GM12878 (cell line): ENCODE measurements at regions not wholly inside any gene's neighbourhood (a gene's known extent, or its start where the extent isn't known, plus 50 kb on each side); places are given as distances from the start of the nearest gene placed in this dataset.

Experiments used
- ATAC-seq: fragments of 200-7000 bp; cut with Tn5 transposase; 3 replicates; pipeline ENCODE4 v1.9.1; 2020; ENCODE audit warnings: mild to moderate bottlenecking, moderate library complexity
- BruUV-seq: library from RNA; stranded (reverse); fragments of 400-500 nt; replicated peaks from 2 replicates; lab custom pipeline; 2021; lab: Mats Ljungman, UMichigan
- CTCF ChIA-PET: fragments of 300-600 bp; sonication (Branson Sonifier 250); formaldehyde crosslinking; extraction: SDS; loops from one replicate; lab custom pipeline; 2021; ENCODE audit warnings: inconsistent platforms; lab: Yijun Ruan, JAX
- POLR2A ChIA-PET: fragments of 350-600 bp; formaldehyde crosslinking; extraction: SDS; loops from one replicate; lab custom pipeline; 2021; ENCODE audit warnings: inconsistent platforms; lab: Charles Lee
- RAD21 ChIA-PET: fragments of 300-600 bp; sonication (Branson Sonifier 250); formaldehyde crosslinking; loops from one replicate; lab custom pipeline; 2023; ENCODE audit warnings: antibody characterized with exemption; ENCODE audit not compliant: unreplicated experiment; lab: Charles Lee
- SMC1A ChIA-PET: fragments of 300-600 bp; sonication (Branson Sonifier 250); formaldehyde crosslinking; loops from one replicate; lab custom pipeline; 2023; ENCODE audit not compliant: unreplicated experiment, uncharacterized antibody; lab: Charles Lee
- DNase-seq: peaks from one replicate; pipeline ENCODE4 v3.0.0-alpha.2; 2011; ENCODE audit warnings: low read depth, low spot score
- FAIRE-seq: peaks from 3 replicates; lab custom pipeline; 2011; peaks lifted over from hg19 to GRCh38; lab: Jason Lieb, UNC
- H2AFZ ChIP-seq: 2 replicates; pipeline ENCODE4 v1.6.0; 2011; ENCODE audit warnings: low read depth, low read length, control low read depth; ENCODE audit not compliant: control insufficient read depth
- H3K27ac ChIP-seq: 2 replicates; pipeline ENCODE4 v1.5.1; 2011; ENCODE audit warnings: control low read depth; ENCODE audit not compliant: control insufficient read depth, insufficient read depth
- H3K27me3 ChIP-seq, 2 experiments: replicated peaks in 1 of 2; 2 replicates each; pipeline versions ENCODE4 v1.6.0 to v1.6.1; 2011; ENCODE audit warnings: low read length in 1 of 2; ENCODE audit not compliant: control insufficient read depth in 2 of 2, insufficient read depth in 2 of 2
- H3K36me3 ChIP-seq, 2 experiments: 2 replicates each; pipeline ENCODE4 v1.5.1; 2011; ENCODE audit warnings: low read length in 1 of 2; ENCODE audit not compliant: control insufficient read depth in 2 of 2, insufficient read depth in 2 of 2
- H3K4me1 ChIP-seq: 2 replicates; pipeline ENCODE4 v1.6.1; 2011; ENCODE audit warnings: mild to moderate bottlenecking, low read length, moderate library complexity, mixed read lengths; ENCODE audit not compliant: control insufficient read depth, insufficient read depth
- H3K4me2 ChIP-seq: 2 replicates; pipeline ENCODE4 v1.6.0; 2011; ENCODE audit warnings: control low read depth; ENCODE audit not compliant: control insufficient read depth, insufficient read depth
- H3K4me3 ChIP-seq: fragments of 200-600 bp; sonication (generic); 2 replicates; pipeline ENCODE4 v1.5.1; 2016
- H3K79me2 ChIP-seq: 2 replicates; pipeline ENCODE4 v1.6.0; 2011; ENCODE audit warnings: low read length; ENCODE audit not compliant: control insufficient read depth, insufficient read depth
- H3K9ac ChIP-seq: 2 replicates; pipeline ENCODE4 v1.8.0; 2011; ENCODE audit warnings: low read length, control low read depth, mixed read lengths; ENCODE audit not compliant: control insufficient read depth, insufficient read depth
- H3K9me3 ChIP-seq: replicated peaks from 3 replicates; pipeline ENCODE4 v1.5.1; 2011; ENCODE audit warnings: mild to moderate bottlenecking, low read length; ENCODE audit not compliant: control insufficient read depth, insufficient read depth
- H4K20me1 ChIP-seq: 2 replicates; pipeline ENCODE4 v1.6.0; 2011; ENCODE audit not compliant: control insufficient read depth, insufficient read depth
- ESRRA ChIP-seq: IDR thresholded peaks from 2 replicates; pipeline ENCODE4 v1.6.1; 2012; ENCODE audit warnings: mild to moderate bottlenecking, low read length, improper control_type of control experiment
- GABPA ChIP-seq: IDR thresholded peaks from 2 replicates; pipeline ENCODE4 v1.6.1; 2014; ENCODE audit warnings: antibody characterized with exemption, low read depth, mild to moderate bottlenecking, inconsistent platforms
- MYB ChIP-seq: fragments of 150-350 bp; IDR thresholded peaks from 2 replicates; pipeline ENCODE4 v1.6.1; 2014; ENCODE audit warnings: mild to moderate bottlenecking, low read depth, low read length, borderline replicate concordance
- NBN ChIP-seq: fragments of 450-650 bp; IDR thresholded peaks from 2 replicates; pipeline ENCODE4 v1.6.1; 2016
- NFYB ChIP-seq: IDR thresholded peaks from 2 replicates; pipeline ENCODE4 v1.6.1; 2011; ENCODE audit warnings: low read depth, mild to moderate bottlenecking, low read length, improper control_type of control experiment, moderate library complexity; ENCODE audit not compliant: insufficient read depth
- PAX8 ChIP-seq: fragments of 450-650 bp; IDR thresholded peaks from 2 replicates; pipeline ENCODE4 v1.6.1; 2017; ENCODE audit warnings: mild to moderate bottlenecking, moderate library complexity
- POLR2A ChIP-seq: IDR thresholded peaks from 2 replicates; pipeline ENCODE4 v1.6.1; 2011; ENCODE audit warnings: low read depth, mild to moderate bottlenecking, low read length
- RUNX3 ChIP-seq: IDR thresholded peaks from 2 replicates; pipeline ENCODE4 v1.6.1; 2012; ENCODE audit warnings: low read length, inconsistent platforms
- SRF ChIP-seq, 2 experiments: IDR thresholded peaks; 2 replicates each; pipeline ENCODE4 v1.6.1; 2011; ENCODE audit warnings: low read depth in 2 of 2, low read length in 2 of 2, mild to moderate bottlenecking in 1 of 2, moderate library complexity in 1 of 2
- TCF12 ChIP-seq: IDR thresholded peaks from 2 replicates; pipeline ENCODE4 v1.6.1; 2011; ENCODE audit warnings: low read depth, mild to moderate bottlenecking, low read length
- ZBED1 ChIP-seq: IDR thresholded peaks from 2 replicates; pipeline ENCODE4 v1.6.1; 2016; ENCODE audit warnings: borderline replicate concordance
- ZNF274 ChIP-seq: IDR thresholded peaks from one replicate; pipeline ENCODE4 v1.8.0; 2011; ENCODE audit not compliant: insufficient read length, insufficient read depth
- WGBS: methylation state at CpG from one replicate; pipeline ENCODE4 v1.1.6; 2016; ENCODE audit warnings: low lambda C conversion rate; ENCODE audit not compliant: insufficient replicate concordance, insufficient coverage; ENCODE audit errors: missing lambda C conversion rate; 5-methylcytosine and 5-hydroxymethylcytosine counted together
- in situ Hi-C: fragments of 300-500 bp; cut with MboI; formaldehyde crosslinking; loops from 9 replicates; pipeline ENCODE4 v1.14.3; 2018; ENCODE audit warnings: mixed read lengths
- intact Hi-C: fragments of 100-400 bp; cut with micrococcal nuclease; formaldehyde crosslinking; loops from one replicate; pipeline ENCODE4 v1.14.2; 2022; ENCODE audit not compliant: unreplicated experiment
- TF ChIP-seq, protein P1 (sequence below): IDR thresholded peaks from 2 replicates; pipeline ENCODE4 v1.6.1; 2012; ENCODE audit warnings: low read depth, low read length, improper control_type of control experiment
- TF ChIP-seq, protein P2 (sequence below): fragments of 450-650 bp; IDR thresholded peaks from 2 replicates; pipeline ENCODE4 v1.6.1; 2017; ENCODE audit warnings: low read depth, mild to moderate bottlenecking, moderate library complexity
- TF ChIP-seq, protein P3 (sequence below): fragments of 150-350 bp; IDR thresholded peaks from 2 replicates; pipeline ENCODE4 v1.6.1; 2016; ENCODE audit warnings: low read depth, low read length
- TF ChIP-seq, protein P4 (sequence below): fragments of 450-650 bp; IDR thresholded peaks from 2 replicates; pipeline ENCODE4 v1.6.1; 2017; ENCODE audit warnings: antibody characterized with exemption, mild to moderate bottlenecking, moderate library complexity

DNA sequence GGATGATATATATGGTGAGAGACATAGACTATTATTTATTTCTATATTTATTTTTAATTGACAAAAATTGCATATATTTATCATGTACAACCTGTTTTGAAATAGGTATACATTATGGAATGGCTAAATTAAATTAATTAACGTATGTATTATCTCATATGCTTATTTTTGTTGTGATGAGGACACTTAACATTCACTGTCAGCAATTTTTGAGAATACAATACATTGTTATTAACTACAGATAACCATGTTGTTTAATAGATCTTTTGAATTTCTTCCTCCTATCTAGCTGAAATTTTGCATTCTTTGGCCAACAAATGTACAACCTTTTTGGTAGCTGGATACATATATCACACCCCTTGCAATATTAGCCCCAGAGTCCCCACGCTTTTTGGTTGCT is 110.7 kb upstream of the CITED2 start:
- no peak overlapping the region for H3K4me2 ChIP-seq
- WGBS, result 50% methylated on average over 2 of the region's 2 CpGs
- no peaks in the 10 kb centered on the region for H3K27me3 ChIP-seq
- in situ Hi-C loops, result no loop called here
- intact Hi-C loops, result no loop called here
- ChIA-PET CTCF (interaction anchor here (0.9 kb wide), 1 partner anchor 25 kb away, joined by 3 read pairs; no protein-coding TSS in a partner anchor), POLR2A (no interaction called here), RAD21 (no interaction called here), SMC1A (interaction anchor here (0.6 to 3.6 kb wide), 3 partner anchors 10 to 65 kb away, joined by 3 to 12 read pairs (median 3); no protein-coding TSS in a partner anchor)
- no peak overlapping the region for H2AFZ ChIP-seq
- no peak for ATAC-seq
- BruUV-seq, result no TSS peak
- H3K36me3 ChIP-seq, result no peaks in the 10 kb centered on the region
- no peaks in the 10 kb centered on the region for H4K20me1 ChIP-seq
- no peak overlapping the region for H3K9ac ChIP-seq
- H3K4me1 ChIP-seq, result no peaks in the 10 kb centered on the region
- no peak overlapping the region for H3K27ac ChIP-seq
- H3K4me3 ChIP-seq, result no peak overlapping the region
- TF ChIP-seq ZBED1 (no peak), TCF12 (no peak), RUNX3 (no peak), POLR2A (no peak), PAX8 (no peak), NBN (no peak), SRF (IDR thresholded peaks at IDR 0.05; ENCODE audit: low read depth in 2 of 2, low read length in 2 of 2) (no peak), NFYB (no peak), GABPA (no peak), MYB (no peak), ESRRA (no peak), ZNF274 (no peak)
- TF ChIP-seq, protein P1, sequence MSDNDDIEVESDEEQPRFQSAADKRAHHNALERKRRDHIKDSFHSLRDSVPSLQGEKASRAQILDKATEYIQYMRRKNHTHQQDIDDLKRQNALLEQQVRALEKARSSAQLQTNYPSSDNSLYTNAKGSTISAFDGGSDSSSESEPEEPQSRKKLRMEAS, result no peak
- TF ChIP-seq, protein P2, sequence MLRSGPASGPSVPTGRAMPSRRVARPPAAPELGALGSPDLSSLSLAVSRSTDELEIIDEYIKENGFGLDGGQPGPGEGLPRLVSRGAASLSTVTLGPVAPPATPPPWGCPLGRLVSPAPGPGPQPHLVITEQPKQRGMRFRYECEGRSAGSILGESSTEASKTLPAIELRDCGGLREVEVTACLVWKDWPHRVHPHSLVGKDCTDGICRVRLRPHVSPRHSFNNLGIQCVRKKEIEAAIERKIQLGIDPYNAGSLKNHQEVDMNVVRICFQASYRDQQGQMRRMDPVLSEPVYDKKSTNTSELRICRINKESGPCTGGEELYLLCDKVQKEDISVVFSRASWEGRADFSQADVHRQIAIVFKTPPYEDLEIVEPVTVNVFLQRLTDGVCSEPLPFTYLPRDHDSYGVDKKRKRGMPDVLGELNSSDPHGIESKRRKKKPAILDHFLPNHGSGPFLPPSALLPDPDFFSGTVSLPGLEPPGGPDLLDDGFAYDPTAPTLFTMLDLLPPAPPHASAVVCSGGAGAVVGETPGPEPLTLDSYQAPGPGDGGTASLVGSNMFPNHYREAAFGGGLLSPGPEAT, result no peak
- TF ChIP-seq, protein P3, sequence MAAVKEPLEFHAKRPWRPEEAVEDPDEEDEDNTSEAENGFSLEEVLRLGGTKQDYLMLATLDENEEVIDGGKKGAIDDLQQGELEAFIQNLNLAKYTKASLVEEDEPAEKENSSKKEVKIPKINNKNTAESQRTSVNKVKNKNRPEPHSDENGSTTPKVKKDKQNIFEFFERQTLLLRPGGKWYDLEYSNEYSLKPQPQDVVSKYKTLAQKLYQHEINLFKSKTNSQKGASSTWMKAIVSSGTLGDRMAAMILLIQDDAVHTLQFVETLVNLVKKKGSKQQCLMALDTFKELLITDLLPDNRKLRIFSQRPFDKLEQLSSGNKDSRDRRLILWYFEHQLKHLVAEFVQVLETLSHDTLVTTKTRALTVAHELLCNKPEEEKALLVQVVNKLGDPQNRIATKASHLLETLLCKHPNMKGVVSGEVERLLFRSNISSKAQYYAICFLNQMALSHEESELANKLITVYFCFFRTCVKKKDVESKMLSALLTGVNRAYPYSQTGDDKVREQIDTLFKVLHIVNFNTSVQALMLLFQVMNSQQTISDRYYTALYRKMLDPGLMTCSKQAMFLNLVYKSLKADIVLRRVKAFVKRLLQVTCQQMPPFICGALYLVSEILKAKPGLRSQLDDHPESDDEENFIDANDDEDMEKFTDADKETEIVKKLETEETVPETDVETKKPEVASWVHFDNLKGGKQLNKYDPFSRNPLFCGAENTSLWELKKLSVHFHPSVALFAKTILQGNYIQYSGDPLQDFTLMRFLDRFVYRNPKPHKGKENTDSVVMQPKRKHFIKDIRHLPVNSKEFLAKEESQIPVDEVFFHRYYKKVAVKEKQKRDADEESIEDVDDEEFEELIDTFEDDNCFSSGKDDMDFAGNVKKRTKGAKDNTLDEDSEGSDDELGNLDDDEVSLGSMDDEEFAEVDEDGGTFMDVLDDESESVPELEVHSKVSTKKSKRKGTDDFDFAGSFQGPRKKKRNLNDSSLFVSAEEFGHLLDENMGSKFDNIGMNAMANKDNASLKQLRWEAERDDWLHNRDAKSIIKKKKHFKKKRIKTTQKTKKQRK, result no peak
- TF ChIP-seq, protein P4, sequence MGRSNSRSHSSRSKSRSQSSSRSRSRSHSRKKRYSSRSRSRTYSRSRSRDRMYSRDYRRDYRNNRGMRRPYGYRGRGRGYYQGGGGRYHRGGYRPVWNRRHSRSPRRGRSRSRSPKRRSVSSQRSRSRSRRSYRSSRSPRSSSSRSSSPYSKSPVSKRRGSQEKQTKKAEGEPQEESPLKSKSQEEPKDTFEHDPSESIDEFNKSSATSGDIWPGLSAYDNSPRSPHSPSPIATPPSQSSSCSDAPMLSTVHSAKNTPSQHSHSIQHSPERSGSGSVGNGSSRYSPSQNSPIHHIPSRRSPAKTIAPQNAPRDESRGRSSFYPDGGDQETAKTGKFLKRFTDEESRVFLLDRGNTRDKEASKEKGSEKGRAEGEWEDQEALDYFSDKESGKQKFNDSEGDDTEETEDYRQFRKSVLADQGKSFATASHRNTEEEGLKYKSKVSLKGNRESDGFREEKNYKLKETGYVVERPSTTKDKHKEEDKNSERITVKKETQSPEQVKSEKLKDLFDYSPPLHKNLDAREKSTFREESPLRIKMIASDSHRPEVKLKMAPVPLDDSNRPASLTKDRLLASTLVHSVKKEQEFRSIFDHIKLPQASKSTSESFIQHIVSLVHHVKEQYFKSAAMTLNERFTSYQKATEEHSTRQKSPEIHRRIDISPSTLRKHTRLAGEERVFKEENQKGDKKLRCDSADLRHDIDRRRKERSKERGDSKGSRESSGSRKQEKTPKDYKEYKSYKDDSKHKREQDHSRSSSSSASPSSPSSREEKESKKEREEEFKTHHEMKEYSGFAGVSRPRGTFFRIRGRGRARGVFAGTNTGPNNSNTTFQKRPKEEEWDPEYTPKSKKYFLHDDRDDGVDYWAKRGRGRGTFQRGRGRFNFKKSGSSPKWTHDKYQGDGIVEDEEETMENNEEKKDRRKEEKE, result no peak
- H3K79me2 ChIP-seq, result no peaks in the 10 kb centered on the region
- H3K9me3 ChIP-seq, result no peaks in the 10 kb centered on the region
- DNase-seq, result no peak
- no peak for FAIRE-seq
